ENCODE measurements at regions not wholly inside any gene's neighbourhood (a gene's known extent, or its start where the extent isn't known, plus 50 kb on each side); places are given as distances from the start of the nearest gene placed in this dataset.

- H3K36me3 ChIP-seq (ENCODE audit: insufficient read depth, low read length), result no peaks in the 10 kb centered on the region
- no peaks in the 10 kb centered on the region for H3K4me1 ChIP-seq (ENCODE audit: insufficient read depth, low read length)
- H3K9ac ChIP-seq (ENCODE audit: low read length), result no peak overlapping the region
- no peak overlapping the region for H3K4me3 ChIP-seq (ENCODE audit: low read depth in 1 of 2, low read length in 2 of 2)
- H3K27me3 ChIP-seq (ENCODE audit: control insufficient read depth in 1 of 2, insufficient read depth in 2 of 2, low read length in 2 of 2), result no peaks in the 10 kb centered on the region
- no peak overlapping the region for H3K27ac ChIP-seq (ENCODE audit: low read depth, low read length)
- no peaks in the 10 kb centered on the region for H3K9me3 ChIP-seq (ENCODE audit: low read length)
Observed at GRCh38 chr2:219692521-219692920, 65.1 kb downstream of the SLC4A3 start.

- no peaks in the 10 kb centered on the region for H3K36me3 ChIP-seq (ENCODE audit: insufficient read depth, low read length)
- H3K27ac ChIP-seq (ENCODE audit: low read depth, low read length), result no peak overlapping the region
- H3K4me3 ChIP-seq (ENCODE audit: low read depth in 1 of 2, low read length in 2 of 2), result no peak overlapping the region
- no peaks in the 10 kb centered on the region for H3K9me3 ChIP-seq (ENCODE audit: low read length)
- no peaks in the 10 kb centered on the region for H3K4me1 ChIP-seq (ENCODE audit: insufficient read depth, low read length)
- no peaks in the 10 kb centered on the region for H3K27me3 ChIP-seq (ENCODE audit: control insufficient read depth in 1 of 2, insufficient read depth in 2 of 2, low read length in 2 of 2)
- H3K9ac ChIP-seq (ENCODE audit: low read length), result no peak overlapping the region
Observed at GRCh38 chr2:219695145-219695709, 67.8 kb downstream of the SLC4A3 start.

- Histone ChIP-seq H3K9me3 (ENCODE audit: low read length) (no peaks in the 10 kb centered on the region), H3K36me3 (ENCODE audit: insufficient read depth, low read length) (no peaks in the 10 kb centered on the region), H3K27ac (ENCODE audit: low read depth, low read length) (no peak overlapping the region), H3K9ac (ENCODE audit: low read length) (no peak overlapping the region), H3K4me3 (ENCODE audit: low read depth in 1 of 2, low read length in 2 of 2) (no peak overlapping the region), H3K4me1 (ENCODE audit: insufficient read depth, low read length) (peaks cover 4% of the 10 kb centered on the region), H3K27me3 (ENCODE audit: control insufficient read depth in 1 of 2, insufficient read depth in 2 of 2, low read length in 2 of 2) (no peaks in the 10 kb centered on the region)
Observed at GRCh38 chr2:219697811-219698747, 70.6 kb downstream of the SLC4A3 start.

GRCh38 chr2:219698748-219699439 lies 71.5 kb downstream of the SLC4A3 start:
- H3K9ac ChIP-seq (ENCODE audit: low read length), result no peak overlapping the region
- H3K9me3 ChIP-seq (ENCODE audit: low read length), result no peaks in the 10 kb centered on the region
- no peak overlapping the region for H3K27ac ChIP-seq (ENCODE audit: low read depth, low read length)
- H3K36me3 ChIP-seq (ENCODE audit: insufficient read depth, low read length), result no peaks in the 10 kb centered on the region
- no peak overlapping the region for H3K4me3 ChIP-seq (ENCODE audit: low read depth in 1 of 2, low read length in 2 of 2)
- peaks cover 4% of the 10 kb centered on the region for H3K4me1 ChIP-seq (ENCODE audit: insufficient read depth, low read length)
- no peaks in the 10 kb centered on the region for H3K27me3 ChIP-seq (ENCODE audit: control insufficient read depth in 1 of 2, insufficient read depth in 2 of 2, low read length in 2 of 2)

GRCh38 chr2:219699440-219699821 lies 72.0 kb downstream of the SLC4A3 start:
- Histone ChIP-seq H3K27ac (ENCODE audit: low read depth, low read length) (no peak overlapping the region), H3K36me3 (ENCODE audit: insufficient read depth, low read length) (no peaks in the 10 kb centered on the region), H3K4me1 (ENCODE audit: insufficient read depth, low read length) (peaks cover 4% of the 10 kb centered on the region), H3K27me3 (ENCODE audit: control insufficient read depth in 1 of 2, insufficient read depth in 2 of 2, low read length in 2 of 2) (no peaks in the 10 kb centered on the region), H3K9ac (ENCODE audit: low read length) (no peak overlapping the region), H3K4me3 (ENCODE audit: low read depth in 1 of 2, low read length in 2 of 2) (no peak overlapping the region), H3K9me3 (ENCODE audit: low read length) (no peaks in the 10 kb centered on the region)

- no peak overlapping the region for H3K4me3 ChIP-seq (ENCODE audit: low read depth in 1 of 2, low read length in 2 of 2)
- H3K36me3 ChIP-seq (ENCODE audit: insufficient read depth, low read length), result no peaks in the 10 kb centered on the region
- no peak overlapping the region for H3K9ac ChIP-seq (ENCODE audit: low read length)
- no peak overlapping the region for H3K27ac ChIP-seq (ENCODE audit: low read depth, low read length)
- no peaks in the 10 kb centered on the region for H3K27me3 ChIP-seq (ENCODE audit: control insufficient read depth in 1 of 2, insufficient read depth in 2 of 2, low read length in 2 of 2)
- peaks cover 4% of the 10 kb centered on the region for H3K4me1 ChIP-seq (ENCODE audit: insufficient read depth, low read length)
- no peaks in the 10 kb centered on the region for H3K9me3 ChIP-seq (ENCODE audit: low read length)
Observed at GRCh38 chr2:219701847-219702634, 74.6 kb downstream of the SLC4A3 start.

- H3K27me3 ChIP-seq (ENCODE audit: control insufficient read depth in 1 of 2, insufficient read depth in 2 of 2, low read length in 2 of 2), result no peaks in the 10 kb centered on the region
- peaks cover 4% of the 10 kb centered on the region for H3K4me1 ChIP-seq (ENCODE audit: insufficient read depth, low read length)
- H3K9ac ChIP-seq (ENCODE audit: low read length), result no peak overlapping the region
- H3K36me3 ChIP-seq (ENCODE audit: insufficient read depth, low read length), result no peaks in the 10 kb centered on the region
- no peak overlapping the region for H3K4me3 ChIP-seq (ENCODE audit: low read depth in 1 of 2, low read length in 2 of 2)
- H3K27ac ChIP-seq (ENCODE audit: low read depth, low read length), result no peak overlapping the region
- H3K9me3 ChIP-seq (ENCODE audit: low read length), result no peaks in the 10 kb centered on the region
Observed at GRCh38 chr2:219702796-219703545, 75.5 kb downstream of the SLC4A3 start.

- Histone ChIP-seq H3K27ac (ENCODE audit: low read depth, low read length) (no peak overlapping the region), H3K36me3 (ENCODE audit: insufficient read depth, low read length) (no peaks in the 10 kb centered on the region), H3K27me3 (ENCODE audit: control insufficient read depth in 1 of 2, insufficient read depth in 2 of 2, low read length in 2 of 2) (no peaks in the 10 kb centered on the region), H3K4me1 (ENCODE audit: insufficient read depth, low read length) (peaks cover 4% of the 10 kb centered on the region), H3K9ac (ENCODE audit: low read length) (no peak overlapping the region), H3K4me3 (ENCODE audit: low read depth in 1 of 2, low read length in 2 of 2) (no peak overlapping the region), H3K9me3 (ENCODE audit: low read length) (no peaks in the 10 kb centered on the region)
Observed at GRCh38 chr2:219704878-219705277, 77.4 kb downstream of the SLC4A3 start.

GRCh38 chr2:219706823-219707281 lies 79.4 kb downstream of the SLC4A3 start:
- peaks cover 4% of the 10 kb centered on the region for H3K4me1 ChIP-seq (ENCODE audit: insufficient read depth, low read length)
- H3K27ac ChIP-seq (ENCODE audit: low read depth, low read length), result no peak overlapping the region
- no peak overlapping the region for H3K4me3 ChIP-seq (ENCODE audit: low read depth in 1 of 2, low read length in 2 of 2)
- H3K27me3 ChIP-seq (ENCODE audit: control insufficient read depth in 1 of 2, insufficient read depth in 2 of 2, low read length in 2 of 2), result no peaks in the 10 kb centered on the region
- H3K9ac ChIP-seq (ENCODE audit: low read length), result no peak overlapping the region
- no peaks in the 10 kb centered on the region for H3K9me3 ChIP-seq (ENCODE audit: low read length)
- no peaks in the 10 kb centered on the region for H3K36me3 ChIP-seq (ENCODE audit: insufficient read depth, low read length)

GRCh38 chr2:219707496-219708285 lies 80.3 kb downstream of the SLC4A3 start:
- Histone ChIP-seq H3K9ac (ENCODE audit: low read length) (no peak overlapping the region), H3K4me3 (ENCODE audit: low read depth in 1 of 2, low read length in 2 of 2) (no peak overlapping the region), H3K36me3 (ENCODE audit: insufficient read depth, low read length) (no peaks in the 10 kb centered on the region), H3K27me3 (ENCODE audit: control insufficient read depth in 1 of 2, insufficient read depth in 2 of 2, low read length in 2 of 2) (no peaks in the 10 kb centered on the region), H3K9me3 (ENCODE audit: low read length) (no peaks in the 10 kb centered on the region), H3K27ac (ENCODE audit: low read depth, low read length) (no peak overlapping the region), H3K4me1 (ENCODE audit: insufficient read depth, low read length) (no peaks in the 10 kb centered on the region)

Data from muscle layer of colon (tissue), 2 donors.